ENCODE measurements at regions not wholly inside any gene's neighbourhood (a gene's known extent, or its start where the extent isn't known, plus 50 kb on each side); places are given as distances from the start of the nearest gene placed in this dataset.

DNA sequence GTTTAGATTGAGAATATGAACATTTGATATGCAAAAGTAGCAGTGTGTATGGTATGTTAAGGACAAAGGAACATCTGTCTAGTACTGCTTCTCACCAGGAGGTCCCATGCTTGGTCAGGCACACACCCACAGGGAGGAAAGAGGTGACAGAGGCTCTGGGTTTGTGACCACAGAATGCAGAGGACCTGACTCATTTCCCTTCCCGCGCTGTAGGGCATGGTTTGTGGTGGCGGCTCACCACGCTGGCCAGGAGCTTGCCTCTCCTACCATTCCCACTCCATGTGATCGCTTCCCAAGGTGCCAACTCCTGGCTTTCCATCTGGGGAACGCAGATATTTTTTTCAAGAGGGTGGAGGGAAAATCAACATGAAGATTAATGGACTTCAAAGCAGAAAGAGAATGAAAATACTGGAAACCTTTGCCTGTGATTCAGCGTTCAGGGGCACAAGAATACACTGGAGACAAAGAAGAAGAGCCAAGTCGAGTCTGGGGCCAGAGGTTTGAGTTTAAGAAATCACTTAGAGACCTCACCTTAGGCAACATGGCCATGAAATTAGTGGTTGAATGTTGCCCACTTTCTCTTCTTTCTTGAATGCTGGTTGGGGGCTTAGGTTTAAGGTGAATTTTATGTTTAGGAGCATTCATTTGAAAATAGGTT lies 477.8 kb downstream of the CCDC171 start:
- Histone ChIP-seq H3K9me3 (no peaks in the 10 kb centered on the region), H3K27ac (no peak overlapping the region), H3K4me3 (no peak overlapping the region), H3K4me1 (no peaks in the 10 kb centered on the region), H3K36me3 (no peaks in the 10 kb centered on the region), H3K27me3 (no peaks in the 10 kb centered on the region)
- intact Hi-C loops (cut with DNase I) = no loop called here
- no peak for DNase-seq
- TF ChIP-seq POLR2A (IDR thresholded peaks at IDR 0.05) = no peak
- TF ChIP-seq, protein P1, sequence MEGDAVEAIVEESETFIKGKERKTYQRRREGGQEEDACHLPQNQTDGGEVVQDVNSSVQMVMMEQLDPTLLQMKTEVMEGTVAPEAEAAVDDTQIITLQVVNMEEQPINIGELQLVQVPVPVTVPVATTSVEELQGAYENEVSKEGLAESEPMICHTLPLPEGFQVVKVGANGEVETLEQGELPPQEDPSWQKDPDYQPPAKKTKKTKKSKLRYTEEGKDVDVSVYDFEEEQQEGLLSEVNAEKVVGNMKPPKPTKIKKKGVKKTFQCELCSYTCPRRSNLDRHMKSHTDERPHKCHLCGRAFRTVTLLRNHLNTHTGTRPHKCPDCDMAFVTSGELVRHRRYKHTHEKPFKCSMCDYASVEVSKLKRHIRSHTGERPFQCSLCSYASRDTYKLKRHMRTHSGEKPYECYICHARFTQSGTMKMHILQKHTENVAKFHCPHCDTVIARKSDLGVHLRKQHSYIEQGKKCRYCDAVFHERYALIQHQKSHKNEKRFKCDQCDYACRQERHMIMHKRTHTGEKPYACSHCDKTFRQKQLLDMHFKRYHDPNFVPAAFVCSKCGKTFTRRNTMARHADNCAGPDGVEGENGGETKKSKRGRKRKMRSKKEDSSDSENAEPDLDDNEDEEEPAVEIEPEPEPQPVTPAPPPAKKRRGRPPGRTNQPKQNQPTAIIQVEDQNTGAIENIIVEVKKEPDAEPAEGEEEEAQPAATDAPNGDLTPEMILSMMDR (IDR thresholded peaks at IDR 0.05) = no peak
- 50 to 51% methylated on average over 3 to 8 of the region's 8 CpGs for WGBS, 2 donors

DNA sequence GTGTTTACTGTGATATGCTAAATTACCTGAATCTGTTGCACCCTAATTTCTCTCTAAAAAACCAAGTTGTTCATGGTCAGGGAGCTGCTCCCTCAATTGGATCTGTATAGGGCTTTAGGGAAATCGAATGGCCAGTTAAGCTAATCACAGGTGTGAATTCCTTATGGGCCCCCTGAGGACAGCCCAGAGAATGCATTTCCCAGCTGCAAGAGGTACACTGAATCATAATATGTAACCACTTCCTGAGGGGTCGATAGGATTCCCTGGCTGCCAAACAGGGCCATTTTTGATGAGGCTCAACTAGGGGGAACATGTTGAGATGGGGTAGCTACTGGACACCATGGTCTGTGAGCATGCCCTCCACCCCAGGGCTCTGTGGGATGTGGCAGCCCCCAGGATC lies 478.6 kb downstream of the CCDC171 start:
- Histone ChIP-seq H3K36me3 (no peaks in the 10 kb centered on the region), H3K4me1 (no peaks in the 10 kb centered on the region), H3K9me3 (no peaks in the 10 kb centered on the region), H3K4me3 (no peak overlapping the region), H3K27me3 (no peaks in the 10 kb centered on the region), H3K27ac (no peak overlapping the region)
- 40 to 54% methylated on average over 1 of the region's 2 CpGs for WGBS, 2 donors
- intact Hi-C loops (cut with DNase I) = no loop called here
- no peak for DNase-seq
- TF ChIP-seq, protein P1 (IDR thresholded peaks at IDR 0.05) = no peak
- TF ChIP-seq POLR2A (IDR thresholded peaks at IDR 0.05) = no peak

DNA sequence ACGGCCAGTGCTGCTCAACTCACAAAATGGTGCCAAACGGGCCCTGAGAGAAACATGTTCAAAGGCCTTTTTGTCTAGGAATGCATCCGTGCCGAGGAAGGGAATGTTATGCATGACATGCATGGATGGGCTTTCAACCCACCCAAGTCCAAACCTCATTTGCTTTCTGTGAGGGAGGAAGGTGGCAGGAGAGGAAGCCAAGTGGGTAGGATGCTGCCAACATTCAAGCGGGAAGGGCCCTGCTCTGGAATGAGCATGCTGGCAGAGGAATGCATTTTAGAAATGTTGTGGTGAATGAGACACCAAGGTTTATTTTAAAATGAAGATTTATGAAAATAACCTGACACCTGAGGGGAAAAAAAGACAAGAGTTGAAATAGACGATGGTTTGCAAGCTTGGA lies 479.1 kb downstream of the CCDC171 start:
- no peak overlapping the region for H3K27ac ChIP-seq
- WGBS, 2 donors = 52 to 59% methylated on average over 4 of the region's 6 CpGs
- H3K36me3 ChIP-seq = no peaks in the 10 kb centered on the region
- no peak for DNase-seq
- H3K9me3 ChIP-seq = no peaks in the 10 kb centered on the region
- TF ChIP-seq, protein P1 (IDR thresholded peaks at IDR 0.05) = no peak
- no peak for TF ChIP-seq POLR2A (IDR thresholded peaks at IDR 0.05)
- no peaks in the 10 kb centered on the region for H3K27me3 ChIP-seq
- no peak overlapping the region for H3K4me3 ChIP-seq
- intact Hi-C loops (cut with DNase I) = no loop called here
- H3K4me1 ChIP-seq = no peaks in the 10 kb centered on the region

DNA sequence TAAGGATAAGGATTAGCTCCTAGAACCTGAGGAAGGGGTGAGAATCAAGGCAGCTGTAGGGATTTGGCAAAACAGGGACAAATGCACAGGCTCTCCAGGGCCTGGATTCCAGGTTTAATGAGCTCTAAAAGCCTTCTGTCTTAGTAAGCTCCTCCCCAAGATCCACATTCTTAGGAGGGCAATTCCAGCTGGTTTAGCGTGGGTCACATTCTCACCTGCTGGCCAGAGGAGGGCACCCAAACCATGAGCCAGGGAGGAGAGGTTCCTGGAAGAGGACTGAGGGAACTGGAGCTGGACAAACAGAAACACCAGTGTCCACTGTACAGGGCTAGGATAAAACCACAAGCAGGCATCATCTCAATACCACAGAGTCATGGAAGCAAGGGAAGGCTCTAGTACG lies 480.0 kb downstream of the CCDC171 start:
- Histone ChIP-seq H3K9me3 (no peaks in the 10 kb centered on the region), H3K36me3 (no peaks in the 10 kb centered on the region), H3K4me3 (no peak overlapping the region), H3K4me1 (no peaks in the 10 kb centered on the region), H3K27me3 (no peaks in the 10 kb centered on the region), H3K27ac (no peak overlapping the region)
- no peak for TF ChIP-seq POLR2A (IDR thresholded peaks at IDR 0.05)
- TF ChIP-seq, protein P1 (IDR thresholded peaks at IDR 0.05) = no peak
- DNase-seq = no peak
- WGBS, 2 donors = 88 to 90% methylated on average over 1 to 2 of the region's 2 CpGs
- intact Hi-C loops (cut with DNase I) = no loop called here

DNA sequence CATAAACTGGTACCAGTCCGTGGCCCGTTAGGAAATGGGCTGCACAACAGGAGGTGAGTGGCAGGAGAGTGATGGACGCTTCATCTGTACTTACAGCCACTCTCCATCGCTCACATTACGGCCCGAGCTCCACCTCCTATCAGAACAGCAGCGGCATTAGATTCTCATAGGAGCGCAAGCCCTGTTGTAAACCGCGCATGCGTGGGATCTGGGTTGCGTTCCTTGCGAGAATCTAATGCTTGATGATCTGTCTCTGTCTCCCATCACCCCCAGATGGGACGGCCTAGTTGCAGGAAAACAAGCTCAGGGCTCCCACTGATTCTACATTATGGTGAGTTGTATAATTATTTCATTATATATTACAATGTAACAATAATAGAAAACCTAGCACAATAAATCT lies 480.4 kb downstream of the CCDC171 start:
- no peaks in the 10 kb centered on the region for H3K9me3 ChIP-seq
- no peaks in the 10 kb centered on the region for H3K27me3 ChIP-seq
- no peak overlapping the region for H3K27ac ChIP-seq
- intact Hi-C loops (cut with DNase I) = no loop called here
- H3K4me1 ChIP-seq = no peaks in the 10 kb centered on the region
- H3K4me3 ChIP-seq = no peak overlapping the region
- H3K36me3 ChIP-seq = no peaks in the 10 kb centered on the region
- no peak for TF ChIP-seq POLR2A (IDR thresholded peaks at IDR 0.05)
- TF ChIP-seq, protein P1 (IDR thresholded peaks at IDR 0.05) = no peak
- no peak for DNase-seq
- WGBS, 2 donors = 88 to 93% methylated on average over 14 of the region's 14 CpGs

Measured in esophagus squamous epithelium (tissue), 5 donors.